ENCODE measurements at regions not wholly inside any gene's neighbourhood (a gene's known extent, or its start where the extent isn't known, plus 50 kb on each side); places are given as distances from the start of the nearest gene placed in this dataset.

DNA sequence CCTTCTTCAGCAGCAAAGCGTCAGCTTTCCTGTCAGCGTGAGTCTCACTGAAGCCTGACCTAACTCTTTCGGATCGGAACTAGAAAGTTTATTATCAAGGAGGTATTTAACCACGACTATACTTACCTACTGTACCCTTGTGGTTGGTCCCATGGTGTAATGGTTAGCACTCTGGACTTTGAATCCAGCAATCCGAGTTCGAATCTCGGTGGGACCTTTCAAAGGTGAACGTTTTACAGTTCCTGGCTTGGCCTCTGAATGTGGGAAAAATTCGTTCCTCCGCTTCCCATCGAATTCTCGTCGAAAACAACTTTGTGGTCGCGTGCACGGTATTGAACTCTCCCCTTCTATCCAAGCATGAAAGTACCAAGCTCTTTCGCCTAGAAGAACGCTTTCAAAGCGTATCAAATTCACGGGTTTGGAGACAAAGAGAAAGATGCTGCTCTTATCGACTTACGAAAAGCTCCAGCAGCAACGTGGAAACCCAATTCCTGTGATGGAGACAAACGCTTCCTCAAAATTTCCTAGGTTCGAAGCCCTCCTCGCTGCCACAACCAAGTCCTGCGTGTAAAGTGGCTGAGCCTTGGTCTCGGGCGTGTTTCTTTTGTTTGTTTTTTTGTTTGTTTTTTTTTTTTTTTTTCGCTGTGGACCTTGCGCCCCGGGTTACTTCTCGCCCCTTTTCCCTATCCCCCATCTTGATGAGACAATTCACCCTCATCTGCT is 63.7 kb downstream of the GPX5 start (continued):
- TF ChIP-seq, protein P1, sequence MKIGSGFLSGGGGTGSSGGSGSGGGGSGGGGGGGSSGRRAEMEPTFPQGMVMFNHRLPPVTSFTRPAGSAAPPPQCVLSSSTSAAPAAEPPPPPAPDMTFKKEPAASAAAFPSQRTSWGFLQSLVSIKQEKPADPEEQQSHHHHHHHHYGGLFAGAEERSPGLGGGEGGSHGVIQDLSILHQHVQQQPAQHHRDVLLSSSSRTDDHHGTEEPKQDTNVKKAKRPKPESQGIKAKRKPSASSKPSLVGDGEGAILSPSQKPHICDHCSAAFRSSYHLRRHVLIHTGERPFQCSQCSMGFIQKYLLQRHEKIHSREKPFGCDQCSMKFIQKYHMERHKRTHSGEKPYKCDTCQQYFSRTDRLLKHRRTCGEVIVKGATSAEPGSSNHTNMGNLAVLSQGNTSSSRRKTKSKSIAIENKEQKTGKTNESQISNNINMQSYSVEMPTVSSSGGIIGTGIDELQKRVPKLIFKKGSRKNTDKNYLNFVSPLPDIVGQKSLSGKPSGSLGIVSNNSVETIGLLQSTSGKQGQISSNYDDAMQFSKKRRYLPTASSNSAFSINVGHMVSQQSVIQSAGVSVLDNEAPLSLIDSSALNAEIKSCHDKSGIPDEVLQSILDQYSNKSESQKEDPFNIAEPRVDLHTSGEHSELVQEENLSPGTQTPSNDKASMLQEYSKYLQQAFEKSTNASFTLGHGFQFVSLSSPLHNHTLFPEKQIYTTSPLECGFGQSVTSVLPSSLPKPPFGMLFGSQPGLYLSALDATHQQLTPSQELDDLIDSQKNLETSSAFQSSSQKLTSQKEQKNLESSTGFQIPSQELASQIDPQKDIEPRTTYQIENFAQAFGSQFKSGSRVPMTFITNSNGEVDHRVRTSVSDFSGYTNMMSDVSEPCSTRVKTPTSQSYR (CRISPR knock-in tag; IDR thresholded peaks at IDR 0.05): no peak
- TF ChIP-seq ZNF219 (CRISPR knock-in tag; IDR thresholded peaks at IDR 0.05; ENCODE audit: borderline replicate concordance): no peak
- TF ChIP-seq ZNF317 (CRISPR knock-in tag; IDR thresholded peaks at IDR 0.05; ENCODE audit: borderline replicate concordance, low read depth): no peak
- TF ChIP-seq CREM (CRISPR knock-in tag; IDR thresholded peaks at IDR 0.05): peak; percentile 20; the same call in 1 of the 2 replicates
- no peak for TF ChIP-seq JAZF1 (CRISPR knock-in tag; IDR thresholded peaks at IDR 0.05)
- no peak for TF ChIP-seq NR3C1 (CRISPR knock-in tag; conservative IDR thresholded peaks at IDR 0.05; ENCODE audit: low read depth)
- TF ChIP-seq, protein P2, sequence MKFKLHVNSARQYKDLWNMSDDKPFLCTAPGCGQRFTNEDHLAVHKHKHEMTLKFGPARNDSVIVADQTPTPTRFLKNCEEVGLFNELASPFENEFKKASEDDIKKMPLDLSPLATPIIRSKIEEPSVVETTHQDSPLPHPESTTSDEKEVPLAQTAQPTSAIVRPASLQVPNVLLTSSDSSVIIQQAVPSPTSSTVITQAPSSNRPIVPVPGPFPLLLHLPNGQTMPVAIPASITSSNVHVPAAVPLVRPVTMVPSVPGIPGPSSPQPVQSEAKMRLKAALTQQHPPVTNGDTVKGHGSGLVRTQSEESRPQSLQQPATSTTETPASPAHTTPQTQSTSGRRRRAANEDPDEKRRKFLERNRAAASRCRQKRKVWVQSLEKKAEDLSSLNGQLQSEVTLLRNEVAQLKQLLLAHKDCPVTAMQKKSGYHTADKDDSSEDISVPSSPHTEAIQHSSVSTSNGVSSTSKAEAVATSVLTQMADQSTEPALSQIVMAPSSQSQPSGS (CRISPR knock-in tag; IDR thresholded peaks at IDR 0.05; ENCODE audit: borderline replicate concordance, low read depth): no peak
- TF ChIP-seq ZNF416 (CRISPR knock-in tag; IDR thresholded peaks at IDR 0.05): no peak
- TF ChIP-seq ZNF671 (CRISPR knock-in tag; IDR thresholded peaks at IDR 0.05): 0 out of 2 replicates have a peak, but pooled peaks have one; percentile 32
- no peak for TF ChIP-seq CREB1 (CRISPR knock-in tag; IDR thresholded peaks at IDR 0.05)
- no peak for TF ChIP-seq ELF4 (CRISPR knock-in tag; IDR thresholded peaks at IDR 0.05; ENCODE audit: low read depth)
- 0 out of 2 replicates have a peak, but pooled peaks have one; percentile 17 for TF ChIP-seq ZNF263 (CRISPR knock-in tag; IDR thresholded peaks at IDR 0.05; ENCODE audit: low read depth)
- no peak for TF ChIP-seq FOXK1 (CRISPR knock-in tag; IDR thresholded peaks at IDR 0.05)
- TF ChIP-seq GABPB1 (CRISPR knock-in tag; IDR thresholded peaks at IDR 0.05): peak; percentile 59; the same call in 1 of the 2 replicates
- TF ChIP-seq, protein P3, sequence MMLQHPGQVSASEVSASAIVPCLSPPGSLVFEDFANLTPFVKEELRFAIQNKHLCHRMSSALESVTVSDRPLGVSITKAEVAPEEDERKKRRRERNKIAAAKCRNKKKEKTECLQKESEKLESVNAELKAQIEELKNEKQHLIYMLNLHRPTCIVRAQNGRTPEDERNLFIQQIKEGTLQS (CRISPR knock-in tag; conservative IDR thresholded peaks at IDR 0.05): no peak
- TF ChIP-seq ZNF396 (CRISPR knock-in tag; IDR thresholded peaks at IDR 0.05; ENCODE audit: borderline replicate concordance): no peak
- TF ChIP-seq NFYB (CRISPR knock-in tag; conservative IDR thresholded peaks at IDR 0.05; ENCODE audit: low read depth): no peak
- TF ChIP-seq ESRRA (CRISPR knock-in tag; IDR thresholded peaks at IDR 0.05; ENCODE audit: borderline replicate concordance): no peak
- no peak for TF ChIP-seq PRRX2 (CRISPR knock-in tag; IDR thresholded peaks at IDR 0.05)
- TF ChIP-seq EMX1 (CRISPR knock-in tag; IDR thresholded peaks at IDR 0.05): no peak
- TF ChIP-seq, protein P4, sequence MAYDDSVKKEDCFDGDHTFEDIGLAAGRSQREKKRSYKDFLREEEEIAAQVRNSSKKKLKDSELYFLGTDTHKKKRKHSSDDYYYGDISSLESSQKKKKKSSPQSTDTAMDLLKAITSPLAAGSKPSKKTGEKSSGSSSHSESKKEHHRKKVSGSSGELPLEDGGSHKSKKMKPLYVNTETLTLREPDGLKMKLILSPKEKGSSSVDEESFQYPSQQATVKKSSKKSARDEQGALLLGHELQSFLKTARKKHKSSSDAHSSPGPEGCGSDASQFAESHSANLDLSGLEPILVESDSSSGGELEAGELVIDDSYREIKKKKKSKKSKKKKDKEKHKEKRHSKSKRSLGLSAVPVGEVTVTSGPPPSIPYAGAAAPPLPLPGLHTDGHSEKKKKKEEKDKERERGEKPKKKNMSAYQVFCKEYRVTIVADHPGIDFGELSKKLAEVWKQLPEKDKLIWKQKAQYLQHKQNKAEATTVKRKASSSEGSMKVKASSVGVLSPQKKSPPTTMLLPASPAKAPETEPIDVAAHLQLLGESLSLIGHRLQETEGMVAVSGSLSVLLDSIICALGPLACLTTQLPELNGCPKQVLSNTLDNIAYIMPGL (CRISPR knock-in tag; IDR thresholded peaks at IDR 0.05): peak; percentile 78
- TF ChIP-seq SOX15 (CRISPR knock-in tag; IDR thresholded peaks at IDR 0.05): no peak
- no peak for TF ChIP-seq NFATC4 (CRISPR knock-in tag; IDR thresholded peaks at IDR 0.05)
- TF ChIP-seq TEAD4 (CRISPR knock-in tag; IDR thresholded peaks at IDR 0.05): 0 out of 2 replicates have a peak, but pooled peaks have one; percentile 51
- TF ChIP-seq GRHL2 (CRISPR knock-in tag; IDR thresholded peaks at IDR 0.05; ENCODE audit: insufficient replicate concordance, severe bottlenecking): no peak
- TF ChIP-seq, protein P5, sequence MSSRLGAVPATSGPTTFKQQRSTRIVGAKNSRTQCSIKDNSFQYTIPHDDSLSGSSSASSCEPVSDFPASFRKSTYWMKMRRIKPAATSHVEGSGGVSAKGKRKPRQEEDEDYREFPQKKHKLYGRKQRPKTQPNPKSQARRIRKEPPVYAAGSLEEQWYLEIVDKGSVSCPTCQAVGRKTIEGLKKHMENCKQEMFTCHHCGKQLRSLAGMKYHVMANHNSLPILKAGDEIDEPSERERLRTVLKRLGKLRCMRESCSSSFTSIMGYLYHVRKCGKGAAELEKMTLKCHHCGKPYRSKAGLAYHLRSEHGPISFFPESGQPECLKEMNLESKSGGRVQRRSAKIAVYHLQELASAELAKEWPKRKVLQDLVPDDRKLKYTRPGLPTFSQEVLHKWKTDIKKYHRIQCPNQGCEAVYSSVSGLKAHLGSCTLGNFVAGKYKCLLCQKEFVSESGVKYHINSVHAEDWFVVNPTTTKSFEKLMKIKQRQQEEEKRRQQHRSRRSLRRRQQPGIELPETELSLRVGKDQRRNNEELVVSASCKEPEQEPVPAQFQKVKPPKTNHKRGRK (CRISPR knock-in tag; IDR thresholded peaks at IDR 0.05; ENCODE audit: borderline replicate concordance): no peak
- TF ChIP-seq NFE2L1 (CRISPR knock-in tag; IDR thresholded peaks at IDR 0.05): no peak
- TF ChIP-seq ZNF232 (CRISPR knock-in tag; IDR thresholded peaks at IDR 0.05): no peak
- TF ChIP-seq, protein P6, sequence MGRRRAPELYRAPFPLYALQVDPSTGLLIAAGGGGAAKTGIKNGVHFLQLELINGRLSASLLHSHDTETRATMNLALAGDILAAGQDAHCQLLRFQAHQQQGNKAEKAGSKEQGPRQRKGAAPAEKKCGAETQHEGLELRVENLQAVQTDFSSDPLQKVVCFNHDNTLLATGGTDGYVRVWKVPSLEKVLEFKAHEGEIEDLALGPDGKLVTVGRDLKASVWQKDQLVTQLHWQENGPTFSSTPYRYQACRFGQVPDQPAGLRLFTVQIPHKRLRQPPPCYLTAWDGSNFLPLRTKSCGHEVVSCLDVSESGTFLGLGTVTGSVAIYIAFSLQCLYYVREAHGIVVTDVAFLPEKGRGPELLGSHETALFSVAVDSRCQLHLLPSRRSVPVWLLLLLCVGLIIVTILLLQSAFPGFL (CRISPR knock-in tag; IDR thresholded peaks at IDR 0.05; ENCODE audit: borderline replicate concordance): 0 out of 2 replicates have a peak, but pooled peaks have one; percentile 17
- TF ChIP-seq, protein P7, sequence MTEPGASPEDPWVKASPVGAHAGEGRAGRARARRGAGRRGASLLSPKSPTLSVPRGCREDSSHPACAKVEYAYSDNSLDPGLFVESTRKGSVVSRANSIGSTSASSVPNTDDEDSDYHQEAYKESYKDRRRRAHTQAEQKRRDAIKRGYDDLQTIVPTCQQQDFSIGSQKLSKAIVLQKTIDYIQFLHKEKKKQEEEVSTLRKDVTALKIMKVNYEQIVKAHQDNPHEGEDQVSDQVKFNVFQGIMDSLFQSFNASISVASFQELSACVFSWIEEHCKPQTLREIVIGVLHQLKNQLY (CRISPR knock-in tag; IDR thresholded peaks at IDR 0.05): no peak

Measured in WTC11 (cell line).